Epithelial cell of esophagus (primary cell): ENCODE measurements at regions not wholly inside any gene's neighbourhood (a gene's known extent, or its start where the extent isn't known, plus 50 kb on each side); places are given as distances from the start of the nearest gene placed in this dataset.
"Not testable (repeated sequence)": the region's sequence is repeated elsewhere in the genome, so short reads cannot be mapped to it uniquely, and the experiment has no call there.

Experiments
- DNase-seq: peaks from one replicate; pipeline ENCODE4 v3.0.0; 2010; ENCODE audit warnings: low read depth
- H3K4me3 ChIP-seq: 2 replicates; pipeline ENCODE4 v1.5.1; 2011; ENCODE audit warnings: mild to moderate bottlenecking, low read length, control low read depth
- TF ChIP-seq, protein P1 (sequence below): IDR thresholded peaks from 2 replicates; pipeline ENCODE4 v1.5.1; 2011; ENCODE audit warnings: low read depth, mild to moderate bottlenecking, low read length, control low read depth, inconsistent platforms; ENCODE audit not compliant: insufficient read depth; ENCODE audit errors: missing control alignments

DNA sequence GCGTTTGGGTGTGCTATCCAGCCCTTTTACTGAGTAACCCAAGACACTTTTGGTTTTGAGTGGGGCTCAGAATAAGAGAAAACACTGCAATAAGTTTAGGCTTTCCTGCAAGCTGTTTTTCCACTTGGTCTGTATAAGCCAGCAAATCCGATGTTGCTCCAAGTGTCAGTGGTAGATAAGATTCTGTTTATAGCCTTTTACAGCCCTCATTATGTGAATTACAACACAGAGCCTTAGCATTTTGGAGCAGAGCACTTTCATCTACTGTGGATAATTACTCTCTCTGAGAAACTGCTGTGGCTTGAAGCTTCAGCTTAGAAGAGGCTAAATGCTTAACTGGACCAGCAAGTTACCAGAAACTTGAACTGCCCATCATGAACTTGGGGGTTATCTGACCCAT is 601.1 kb downstream of the JRKL start:
- DNase-seq = no peak
- H3K4me3 ChIP-seq = no peak overlapping the region

DNA sequence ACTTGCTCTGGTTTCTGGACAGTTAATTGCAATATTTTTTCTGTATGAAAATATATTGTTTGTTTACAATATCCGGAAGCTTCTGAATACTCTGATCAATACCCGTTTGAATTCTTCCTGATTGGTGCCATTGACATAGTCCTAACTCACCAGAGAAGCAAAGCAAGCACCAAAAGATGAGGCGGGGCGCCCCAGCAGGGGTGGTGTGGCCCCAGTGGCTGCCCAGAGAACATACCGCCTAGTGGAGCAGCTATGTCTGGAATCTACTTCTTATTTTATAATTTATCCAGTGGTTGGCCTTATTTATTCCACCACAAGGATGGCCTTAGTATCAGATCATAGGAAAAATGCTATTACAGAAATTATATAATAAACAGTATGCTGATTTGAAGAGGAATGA is 610.7 kb downstream of the JRKL start:
- no peak overlapping the region for H3K4me3 ChIP-seq
- TF ChIP-seq, protein P1, sequence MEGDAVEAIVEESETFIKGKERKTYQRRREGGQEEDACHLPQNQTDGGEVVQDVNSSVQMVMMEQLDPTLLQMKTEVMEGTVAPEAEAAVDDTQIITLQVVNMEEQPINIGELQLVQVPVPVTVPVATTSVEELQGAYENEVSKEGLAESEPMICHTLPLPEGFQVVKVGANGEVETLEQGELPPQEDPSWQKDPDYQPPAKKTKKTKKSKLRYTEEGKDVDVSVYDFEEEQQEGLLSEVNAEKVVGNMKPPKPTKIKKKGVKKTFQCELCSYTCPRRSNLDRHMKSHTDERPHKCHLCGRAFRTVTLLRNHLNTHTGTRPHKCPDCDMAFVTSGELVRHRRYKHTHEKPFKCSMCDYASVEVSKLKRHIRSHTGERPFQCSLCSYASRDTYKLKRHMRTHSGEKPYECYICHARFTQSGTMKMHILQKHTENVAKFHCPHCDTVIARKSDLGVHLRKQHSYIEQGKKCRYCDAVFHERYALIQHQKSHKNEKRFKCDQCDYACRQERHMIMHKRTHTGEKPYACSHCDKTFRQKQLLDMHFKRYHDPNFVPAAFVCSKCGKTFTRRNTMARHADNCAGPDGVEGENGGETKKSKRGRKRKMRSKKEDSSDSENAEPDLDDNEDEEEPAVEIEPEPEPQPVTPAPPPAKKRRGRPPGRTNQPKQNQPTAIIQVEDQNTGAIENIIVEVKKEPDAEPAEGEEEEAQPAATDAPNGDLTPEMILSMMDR = no peak
- DNase-seq = no peak

More for the DNA sequence above, 601.1 kb downstream of the JRKL start:
- TF ChIP-seq, protein P1 = no peak

DNA sequence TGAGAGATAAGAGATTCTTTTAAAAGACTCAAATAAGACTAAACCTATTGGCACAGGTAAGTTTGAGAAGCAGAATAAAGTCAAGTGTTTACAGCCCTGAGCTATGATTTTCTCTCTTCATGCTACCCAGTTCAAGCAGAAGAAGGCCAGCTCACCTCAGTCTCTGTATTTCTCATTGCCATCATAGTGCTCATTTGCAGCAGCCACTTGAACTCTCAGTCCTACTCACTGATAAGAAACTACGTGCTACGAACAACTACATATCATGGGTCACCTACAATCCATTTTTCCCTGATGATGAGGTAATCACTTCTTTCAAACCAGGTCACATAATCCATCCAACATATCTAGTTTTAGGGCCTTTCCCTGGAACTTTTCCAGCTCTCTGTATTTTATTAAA is 617.5 kb downstream of the JRKL start:
- TF ChIP-seq, protein P1 = no peak

DNA sequence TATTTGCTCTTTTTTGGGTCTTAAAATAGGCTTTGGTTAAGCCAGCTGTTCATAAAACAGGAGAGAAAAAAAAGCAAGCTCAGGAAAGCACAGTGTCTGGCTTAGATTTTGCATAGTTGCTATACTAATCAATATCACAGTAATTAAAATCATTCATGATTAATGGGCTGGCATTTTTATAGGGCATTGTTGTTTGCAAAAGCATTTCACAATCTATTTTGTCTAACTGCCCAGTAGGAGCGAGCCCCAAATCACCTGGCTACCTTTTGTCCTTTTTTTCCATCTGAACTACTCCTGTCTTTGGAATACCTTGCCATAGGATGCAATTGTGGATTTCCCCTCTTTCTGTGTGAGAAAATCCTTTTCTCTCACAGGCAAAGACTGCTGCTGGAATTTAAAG is 619.8 kb downstream of the JRKL start:
- TF ChIP-seq, protein P1 = no peak
- H3K4me3 ChIP-seq = no peak overlapping the region
- DNase-seq = no peak

More for the DNA sequence above, 617.5 kb downstream of the JRKL start:
- no peak overlapping the region for H3K4me3 ChIP-seq
- DNase-seq = no peak

DNA sequence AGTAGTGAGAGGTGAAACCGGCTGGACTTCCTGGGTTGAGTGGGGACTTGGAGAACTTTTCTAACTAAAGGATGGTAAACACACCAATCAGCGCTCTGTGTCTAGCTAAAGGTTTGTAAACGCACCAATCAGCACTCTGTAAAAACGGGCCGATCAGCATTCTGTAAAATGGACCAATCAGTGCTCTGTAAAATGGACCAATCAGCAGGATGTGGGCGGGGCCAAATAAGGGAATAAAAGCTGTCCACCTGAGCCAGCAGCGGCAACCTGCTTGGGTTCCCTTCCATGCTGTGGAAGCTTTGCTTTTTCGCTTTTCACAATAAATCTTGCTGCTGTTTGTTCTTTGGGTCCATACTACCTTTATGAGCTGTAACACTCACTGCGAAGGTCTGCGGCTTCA is 621.2 kb downstream of the JRKL start:
- not testable (repeated sequence) for DNase-seq

DNA sequence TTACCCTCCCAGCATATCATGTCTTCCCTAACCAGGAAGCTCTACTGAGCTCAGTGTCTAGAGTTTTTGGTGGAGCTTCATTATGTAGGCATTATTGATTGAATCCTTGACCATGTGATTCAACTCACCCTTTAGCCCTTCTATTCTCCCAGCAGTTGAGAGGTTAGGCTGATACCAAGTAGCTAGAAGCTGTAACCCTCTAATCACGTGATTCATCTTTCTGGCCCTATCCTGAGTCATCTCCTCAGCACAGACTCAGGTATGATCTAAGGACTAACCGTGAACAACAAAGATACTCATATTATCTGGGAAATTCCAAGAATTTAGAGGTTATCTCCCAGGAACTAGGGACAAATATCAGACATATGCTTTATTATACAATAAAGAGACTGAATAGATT is 625.5 kb downstream of the JRKL start:
- TF ChIP-seq, protein P1 = no peak
- no peak overlapping the region for H3K4me3 ChIP-seq
- peak; percentile 23 for DNase-seq

More for the DNA sequence above, 621.2 kb downstream of the JRKL start:
- not testable (repeated sequence) for H3K4me3 ChIP-seq

DNA sequence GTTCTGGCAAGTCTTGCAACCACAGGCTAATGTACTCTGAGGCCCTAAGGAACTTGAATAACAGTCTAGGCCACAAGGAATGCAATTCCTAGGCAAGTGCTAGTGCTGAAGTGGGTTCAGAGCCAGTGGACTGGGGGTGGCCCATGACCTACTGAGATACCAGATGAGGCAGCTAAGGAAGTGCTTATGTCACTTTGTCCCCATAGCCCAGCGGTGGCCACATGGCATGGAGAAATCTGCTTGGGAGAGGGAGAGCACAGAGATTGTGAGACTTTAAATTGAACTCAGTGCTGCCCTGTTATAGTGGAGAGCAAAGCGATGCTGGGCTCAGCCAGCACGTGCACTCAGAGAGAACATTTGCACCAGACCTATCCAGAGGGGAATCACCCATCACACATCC is 629.5 kb downstream of the JRKL start:
- H3K4me3 ChIP-seq = no peak overlapping the region
- TF ChIP-seq, protein P1 = no peak

More for the DNA sequence above, 629.5 kb downstream of the JRKL start:
- DNase-seq = no peak
